ENCODE measurements at regions not wholly inside any gene's neighbourhood (a gene's known extent, or its start where the extent isn't known, plus 50 kb on each side); places are given as distances from the start of the nearest gene placed in this dataset.

- TF ChIP-seq CTCF (IDR thresholded peaks at IDR 0.05): no peak
- TF ChIP-seq ZFX (IDR thresholded peaks at IDR 0.05; ENCODE audit: borderline replicate concordance): no peak
Observed at GRCh38 chrX:107560041-107560440, 68.3 kb upstream of the PRPS1 start.
